ENCODE measurements at regions not wholly inside any gene's neighbourhood (a gene's known extent, or its start where the extent isn't known, plus 50 kb on each side); places are given as distances from the start of the nearest gene placed in this dataset.

DNA sequence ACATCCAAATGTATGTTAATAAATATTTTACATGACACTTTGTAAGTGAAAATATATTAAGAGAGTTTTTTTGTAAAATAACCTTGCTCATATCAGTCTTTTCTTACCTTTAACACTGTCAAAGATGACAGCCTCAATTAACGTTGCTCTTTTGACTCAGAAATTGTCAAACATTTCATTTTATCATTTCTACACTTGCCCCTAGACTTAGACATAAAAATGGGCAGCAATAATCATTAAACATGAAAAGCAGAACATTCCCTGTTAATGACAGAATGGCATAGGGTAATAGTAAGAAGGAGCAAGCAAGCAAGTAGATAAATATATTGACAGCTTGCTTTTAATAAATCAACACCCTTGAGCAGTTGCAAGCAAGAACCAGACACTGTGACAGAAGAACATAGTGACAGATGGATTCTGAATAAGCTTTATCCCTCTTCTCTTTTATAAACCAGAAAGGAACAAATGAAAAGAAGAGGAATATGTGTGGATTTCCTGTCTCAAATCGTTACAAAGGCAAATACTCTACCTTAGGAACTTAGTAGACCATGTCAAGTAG, 796.0 kb upstream of the CHD1 start:
- BruUV-seq (replicated peaks) = no TSS peak
- Histone ChIP-seq H3K9me3 (ENCODE audit: control insufficient read depth in 1 of 2, insufficient read depth in 1 of 2, low read depth in 1 of 2, low read length in 2 of 2) (no peaks in the 10 kb centered on the region), H3K4me3 (replicated peaks in 1 of 2; ENCODE audit: low read depth in 1 of 2, low read length in 2 of 2) (no peak overlapping the region), H3K36me3 (ENCODE audit: control insufficient read depth in 1 of 2, insufficient read depth in 2 of 2, low read length in 2 of 2) (no peaks in the 10 kb centered on the region), H2AFZ (ENCODE audit: low read depth, low read length, poor library complexity, severe bottlenecking) (no peak overlapping the region), H3K9ac (ENCODE audit: low read length) (no peak overlapping the region), H4K20me1 (ENCODE audit: insufficient read depth) (no peaks in the 10 kb centered on the region; the same call in 1 of the 2 replicates), H3K79me2 (ENCODE audit: insufficient read depth, low read length) (no peaks in the 10 kb centered on the region), H3K9me2 (ENCODE audit: insufficient read depth) (no peaks in the 10 kb centered on the region), H3K27ac (ENCODE audit: low read depth, low read length) (no peak overlapping the region), H3K4me2 (ENCODE audit: low read length) (no peak overlapping the region), H3K27me3 (ENCODE audit: insufficient read depth, low read length) (no peaks in the 10 kb centered on the region), H3K4me1 (ENCODE audit: control insufficient read depth in 1 of 2, insufficient read depth in 2 of 2, low read length in 2 of 2) (no peaks in the 10 kb centered on the region)
- DNase-seq (ENCODE audit: low read depth, low spot score) (no peak), ATAC-seq (no peak)
- ChIA-PET CTCF (no interaction called here), POLR2A (no interaction called here), RAD21 (ENCODE audit: low non-redundant PET in 1 of 2, low total read pairs in 2 of 2, uncharacterized antibody in 2 of 2, unreplicated experiment in 2 of 2) (no interaction called here)
- TF ChIP-seq, protein P1, sequence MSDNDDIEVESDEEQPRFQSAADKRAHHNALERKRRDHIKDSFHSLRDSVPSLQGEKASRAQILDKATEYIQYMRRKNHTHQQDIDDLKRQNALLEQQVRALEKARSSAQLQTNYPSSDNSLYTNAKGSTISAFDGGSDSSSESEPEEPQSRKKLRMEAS (IDR thresholded peaks at IDR 0.05) = no peak
- no peak for TF ChIP-seq POLR2A (IDR thresholded peaks at IDR 0.05; ENCODE audit: borderline replicate concordance, extremely low read depth, insufficient read depth, insufficient read length)
- no peak for TF ChIP-seq ELF1 (IDR thresholded peaks at IDR 0.05; ENCODE audit: borderline replicate concordance, low read depth)
- TF ChIP-seq EZH2 (IDR thresholded peaks at IDR 0.05) = no peak
- no peak for TF ChIP-seq ZFX (IDR thresholded peaks at IDR 0.05)
- TF ChIP-seq ZNF274 (IDR thresholded peaks at IDR 0.05; ENCODE audit: low read depth, low read length) = no peak
- TF ChIP-seq EGR1 (IDR thresholded peaks at IDR 0.05; ENCODE audit: low read depth) = no peak
- no peak for TF ChIP-seq RAD21 (IDR thresholded peaks at IDR 0.05; ENCODE audit: low read depth)
- TF ChIP-seq, protein P2, sequence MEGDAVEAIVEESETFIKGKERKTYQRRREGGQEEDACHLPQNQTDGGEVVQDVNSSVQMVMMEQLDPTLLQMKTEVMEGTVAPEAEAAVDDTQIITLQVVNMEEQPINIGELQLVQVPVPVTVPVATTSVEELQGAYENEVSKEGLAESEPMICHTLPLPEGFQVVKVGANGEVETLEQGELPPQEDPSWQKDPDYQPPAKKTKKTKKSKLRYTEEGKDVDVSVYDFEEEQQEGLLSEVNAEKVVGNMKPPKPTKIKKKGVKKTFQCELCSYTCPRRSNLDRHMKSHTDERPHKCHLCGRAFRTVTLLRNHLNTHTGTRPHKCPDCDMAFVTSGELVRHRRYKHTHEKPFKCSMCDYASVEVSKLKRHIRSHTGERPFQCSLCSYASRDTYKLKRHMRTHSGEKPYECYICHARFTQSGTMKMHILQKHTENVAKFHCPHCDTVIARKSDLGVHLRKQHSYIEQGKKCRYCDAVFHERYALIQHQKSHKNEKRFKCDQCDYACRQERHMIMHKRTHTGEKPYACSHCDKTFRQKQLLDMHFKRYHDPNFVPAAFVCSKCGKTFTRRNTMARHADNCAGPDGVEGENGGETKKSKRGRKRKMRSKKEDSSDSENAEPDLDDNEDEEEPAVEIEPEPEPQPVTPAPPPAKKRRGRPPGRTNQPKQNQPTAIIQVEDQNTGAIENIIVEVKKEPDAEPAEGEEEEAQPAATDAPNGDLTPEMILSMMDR (IDR thresholded peaks at IDR 0.05 in 2 of 3, conservative IDR thresholded peaks at IDR 0.05 in 1 of 3; ENCODE audit: borderline replicate concordance in 1 of 3, insufficient read depth in 1 of 3, low read depth in 2 of 3, low read length in 2 of 3) = no peak
- no peak for TF ChIP-seq EZH2phosphoT487 (IDR thresholded peaks at IDR 0.05; ENCODE audit: borderline replicate concordance)
- TF ChIP-seq, protein P3, sequence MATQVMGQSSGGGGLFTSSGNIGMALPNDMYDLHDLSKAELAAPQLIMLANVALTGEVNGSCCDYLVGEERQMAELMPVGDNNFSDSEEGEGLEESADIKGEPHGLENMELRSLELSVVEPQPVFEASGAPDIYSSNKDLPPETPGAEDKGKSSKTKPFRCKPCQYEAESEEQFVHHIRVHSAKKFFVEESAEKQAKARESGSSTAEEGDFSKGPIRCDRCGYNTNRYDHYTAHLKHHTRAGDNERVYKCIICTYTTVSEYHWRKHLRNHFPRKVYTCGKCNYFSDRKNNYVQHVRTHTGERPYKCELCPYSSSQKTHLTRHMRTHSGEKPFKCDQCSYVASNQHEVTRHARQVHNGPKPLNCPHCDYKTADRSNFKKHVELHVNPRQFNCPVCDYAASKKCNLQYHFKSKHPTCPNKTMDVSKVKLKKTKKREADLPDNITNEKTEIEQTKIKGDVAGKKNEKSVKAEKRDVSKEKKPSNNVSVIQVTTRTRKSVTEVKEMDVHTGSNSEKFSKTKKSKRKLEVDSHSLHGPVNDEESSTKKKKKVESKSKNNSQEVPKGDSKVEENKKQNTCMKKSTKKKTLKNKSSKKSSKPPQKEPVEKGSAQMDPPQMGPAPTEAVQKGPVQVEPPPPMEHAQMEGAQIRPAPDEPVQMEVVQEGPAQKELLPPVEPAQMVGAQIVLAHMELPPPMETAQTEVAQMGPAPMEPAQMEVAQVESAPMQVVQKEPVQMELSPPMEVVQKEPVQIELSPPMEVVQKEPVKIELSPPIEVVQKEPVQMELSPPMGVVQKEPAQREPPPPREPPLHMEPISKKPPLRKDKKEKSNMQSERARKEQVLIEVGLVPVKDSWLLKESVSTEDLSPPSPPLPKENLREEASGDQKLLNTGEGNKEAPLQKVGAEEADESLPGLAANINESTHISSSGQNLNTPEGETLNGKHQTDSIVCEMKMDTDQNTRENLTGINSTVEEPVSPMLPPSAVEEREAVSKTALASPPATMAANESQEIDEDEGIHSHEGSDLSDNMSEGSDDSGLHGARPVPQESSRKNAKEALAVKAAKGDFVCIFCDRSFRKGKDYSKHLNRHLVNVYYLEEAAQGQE (IDR thresholded peaks at IDR 0.05; ENCODE audit: low read depth) = no peak
- no peak for TF ChIP-seq CBX3 (IDR thresholded peaks at IDR 0.05; ENCODE audit: low read depth)
- TF ChIP-seq CEBPB (IDR thresholded peaks at IDR 0.05; ENCODE audit: low read depth) = no peak
- TF ChIP-seq POLR2AphosphoS5 (IDR thresholded peaks at IDR 0.05; ENCODE audit: low read depth, low read length) = no peak
- intact Hi-C loops (cut with micrococcal nuclease) = no loop called here
